CD4-positive, alpha-beta T cell (primary cell): ENCODE measurements at regions not wholly inside any gene's neighbourhood (a gene's known extent, or its start where the extent isn't known, plus 50 kb on each side); places are given as distances from the start of the nearest gene placed in this dataset.

Experiments
- ATAC-seq: fragments of 200-7000 bp; cut with Tn5 transposase; one replicate; pipeline ENCODE4 v1.10.0; 2022; ENCODE audit warnings: mild to moderate bottlenecking; ENCODE audit not compliant: poor library complexity
- CTCF ChIA-PET: fragments of 350-600 bp; sonication (Branson Sonifier 250); formaldehyde crosslinking; loops from one replicate; lab custom pipeline; 2021; ENCODE audit warnings: antibody characterized with exemption, inconsistent platforms; lab: Charles Lee
- POLR2A ChIA-PET: fragments of 350-600 bp; sonication (Branson Sonifier 250); formaldehyde crosslinking; loops from one replicate; lab custom pipeline; 2021; ENCODE audit warnings: antibody characterized with exemption, inconsistent platforms; lab: Charles Lee
- DNase-seq, 14 experiments: peaks; one replicate each; pipeline ENCODE4 v3.0.0-alpha.2; 2013 to 2020; ENCODE audit warnings: mixed read lengths in 2 of 14
- H3K27ac ChIP-seq, 2 donors: one replicate each; pipeline versions ENCODE4 v1.5.1 to v1.7.0; 2013; ENCODE audit warnings: low read length in 2 of 2, low read depth in 1 of 2, mild to moderate bottlenecking in 1 of 2
- H3K27me3 ChIP-seq, 2 experiments: 1 replicate in 1 of 2; 2 replicates in 1 of 2; pipeline versions ENCODE4 v1.6.1 to v1.7.0; 2013; ENCODE audit warnings: low read length in 2 of 2, control low read depth in 1 of 2, mild to moderate bottlenecking in 1 of 2, moderate library complexity in 1 of 2; ENCODE audit not compliant: insufficient read depth in 2 of 2, control insufficient read depth in 1 of 2
- H3K36me3 ChIP-seq: one replicate; pipeline ENCODE4 v1.6.1; 2013; ENCODE audit warnings: low read length, control low read depth; ENCODE audit not compliant: insufficient read depth
- H3K4me1 ChIP-seq: one replicate; pipeline ENCODE4 v1.6.1; 2013; ENCODE audit warnings: low read length, control low read depth; ENCODE audit not compliant: insufficient read depth
- H3K4me3 ChIP-seq: one replicate; pipeline ENCODE4 v1.5.1; 2013; ENCODE audit warnings: mild to moderate bottlenecking, low read length, moderate library complexity
- H3K9me3 ChIP-seq, 2 experiments: 1 replicate in 1 of 2; 2 replicates in 1 of 2; pipeline versions ENCODE4 v1.6.1 to v1.7.0; 2013; ENCODE audit warnings: low read length in 2 of 2, mild to moderate bottlenecking in 2 of 2, control low read depth in 1 of 2, moderate library complexity in 1 of 2; ENCODE audit not compliant: control insufficient read depth in 1 of 2, insufficient read depth in 1 of 2
- H3K27ac Mint-ChIP-seq: one replicate; pipeline ENCODE4 v1.8.0; 2020; ENCODE audit warnings: mixed read lengths
- H3K27me3 Mint-ChIP-seq: one replicate; pipeline ENCODE4 v1.8.0; 2021; ENCODE audit warnings: mixed read lengths
- H3K36me3 Mint-ChIP-seq: one replicate; pipeline ENCODE4 v1.8.0; 2021; ENCODE audit warnings: low read depth, mixed read lengths
- H3K4me1 Mint-ChIP-seq: one replicate; pipeline ENCODE4 v1.8.0; 2021; ENCODE audit warnings: low read depth, mixed read lengths
- H3K4me3 Mint-ChIP-seq: one replicate; pipeline ENCODE4 v1.8.0; 2020; ENCODE audit warnings: mild to moderate bottlenecking, mixed read lengths
- H3K9me3 Mint-ChIP-seq: one replicate; pipeline ENCODE4 v1.8.0; 2020; ENCODE audit warnings: mixed read lengths
- intact Hi-C, 2 experiments: fragments of 100-400 bp; cut with DNase I in 1 of 2; cut with micrococcal nuclease in 1 of 2; formaldehyde crosslinking; loops; one replicate each; pipeline versions ENCODE4 v1.15.1 to v1.9.0; 2023 to 2025; cut with DNase I, micrococcal nuclease
- TF ChIP-seq, protein P1 (sequence below): fragments of 200-600 bp; IDR thresholded peaks from one replicate; pipeline ENCODE4 v1.8.0; 2022; ENCODE audit warnings: antibody characterized with exemption, mild to moderate bottlenecking

- ChIA-PET CTCF (no interaction called here), POLR2A (no interaction called here)
- H3K27ac Mint-ChIP-seq, result no peak overlapping the region
- no peaks in the 10 kb centered on the region for H3K27me3 ChIP-seq
- no peaks in the 10 kb centered on the region for H3K27me3 Mint-ChIP-seq
- ATAC-seq (no peak), DNase-seq (no peak)
- no peak overlapping the region for H3K4me3 ChIP-seq
- H3K36me3 Mint-ChIP-seq, result no peaks in the 10 kb centered on the region
- no peak overlapping the region for H3K27ac ChIP-seq
- no peaks in the 10 kb centered on the region for H3K4me1 Mint-ChIP-seq
- no peaks in the 10 kb centered on the region for H3K36me3 ChIP-seq
- no peak overlapping the region for H3K4me3 Mint-ChIP-seq
- intact Hi-C loops, result loop anchor here in 1 of 2 experiments (10.0 kb wide), 1 partner anchor 674 kb away; no protein-coding TSS in a partner anchor
- TF ChIP-seq, protein P1, sequence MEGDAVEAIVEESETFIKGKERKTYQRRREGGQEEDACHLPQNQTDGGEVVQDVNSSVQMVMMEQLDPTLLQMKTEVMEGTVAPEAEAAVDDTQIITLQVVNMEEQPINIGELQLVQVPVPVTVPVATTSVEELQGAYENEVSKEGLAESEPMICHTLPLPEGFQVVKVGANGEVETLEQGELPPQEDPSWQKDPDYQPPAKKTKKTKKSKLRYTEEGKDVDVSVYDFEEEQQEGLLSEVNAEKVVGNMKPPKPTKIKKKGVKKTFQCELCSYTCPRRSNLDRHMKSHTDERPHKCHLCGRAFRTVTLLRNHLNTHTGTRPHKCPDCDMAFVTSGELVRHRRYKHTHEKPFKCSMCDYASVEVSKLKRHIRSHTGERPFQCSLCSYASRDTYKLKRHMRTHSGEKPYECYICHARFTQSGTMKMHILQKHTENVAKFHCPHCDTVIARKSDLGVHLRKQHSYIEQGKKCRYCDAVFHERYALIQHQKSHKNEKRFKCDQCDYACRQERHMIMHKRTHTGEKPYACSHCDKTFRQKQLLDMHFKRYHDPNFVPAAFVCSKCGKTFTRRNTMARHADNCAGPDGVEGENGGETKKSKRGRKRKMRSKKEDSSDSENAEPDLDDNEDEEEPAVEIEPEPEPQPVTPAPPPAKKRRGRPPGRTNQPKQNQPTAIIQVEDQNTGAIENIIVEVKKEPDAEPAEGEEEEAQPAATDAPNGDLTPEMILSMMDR, result no peak
- H3K9me3 Mint-ChIP-seq, result no peaks in the 10 kb centered on the region
- H3K4me1 ChIP-seq, result no peaks in the 10 kb centered on the region
- no peaks in the 10 kb centered on the region for H3K9me3 ChIP-seq
Measured at GRCh38 chr2:193240752-193241151, 1046.0 kb upstream of the TMEFF2 start.

- no peak overlapping the region for H3K27ac Mint-ChIP-seq
- H3K4me1 ChIP-seq, result no peaks in the 10 kb centered on the region
- intact Hi-C loops, result no loop called here
- H3K4me1 Mint-ChIP-seq, result no peaks in the 10 kb centered on the region
- H3K9me3 ChIP-seq, result no peaks in the 10 kb centered on the region
- H3K4me3 ChIP-seq, result no peak overlapping the region
- no peaks in the 10 kb centered on the region for H3K9me3 Mint-ChIP-seq
- TF ChIP-seq, protein P1, result no peak
- CTCF ChIA-PET, result no interaction called here
- H3K36me3 ChIP-seq, result no peaks in the 10 kb centered on the region
- no peak for ATAC-seq
- H3K27me3 ChIP-seq, result no peaks in the 10 kb centered on the region
- no peaks in the 10 kb centered on the region for H3K27me3 Mint-ChIP-seq
- H3K4me3 Mint-ChIP-seq, result no peak overlapping the region
- no peaks in the 10 kb centered on the region for H3K36me3 Mint-ChIP-seq
- no peak for DNase-seq
- POLR2A ChIA-PET, result no interaction called here
- no peak overlapping the region for H3K27ac ChIP-seq
Measured at GRCh38 chr2:193231634-193232033, 1036.9 kb upstream of the TMEFF2 start.

DNA sequence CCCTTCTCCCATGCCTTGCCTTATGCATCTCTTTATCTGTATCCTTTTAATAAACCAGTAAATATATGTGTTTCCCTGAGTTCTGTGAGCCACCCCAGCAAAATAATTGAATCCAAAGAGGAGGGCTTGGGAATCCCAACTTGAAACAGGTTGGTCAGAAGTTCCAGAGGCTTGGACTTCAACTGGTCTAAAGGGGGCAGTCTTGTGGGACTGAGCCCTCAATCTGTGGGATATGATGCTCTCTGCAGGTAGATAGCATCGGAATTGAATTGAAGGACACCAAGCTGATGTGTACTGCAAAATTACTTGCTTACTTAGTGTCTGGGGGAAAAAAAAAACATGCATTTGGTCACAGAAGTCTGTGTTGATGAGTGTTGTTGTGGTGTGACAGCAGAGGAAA, 1033.5 kb upstream of the TMEFF2 start:
- CTCF ChIA-PET, result no interaction called here
- DNase-seq, result no peak

More for the DNA sequence above, 1033.5 kb upstream of the TMEFF2 start:
- H3K4me1 Mint-ChIP-seq, result no peaks in the 10 kb centered on the region
- no peaks in the 10 kb centered on the region for H3K27me3 Mint-ChIP-seq
- ATAC-seq, result no peak
- Histone ChIP-seq H3K4me1 (no peaks in the 10 kb centered on the region), H3K4me3 (no peak overlapping the region), H3K9me3 (peaks cover 0 to 3% of the 10 kb centered on the region in 2 experiments), H3K36me3 (no peaks in the 10 kb centered on the region), H3K27me3 (no peaks in the 10 kb centered on the region), H3K27ac (no peak overlapping the region)
- H3K4me3 Mint-ChIP-seq, result no peak overlapping the region
- POLR2A ChIA-PET, result no interaction called here
- H3K36me3 Mint-ChIP-seq, result no peaks in the 10 kb centered on the region
- H3K27ac Mint-ChIP-seq, result no peak overlapping the region
- H3K9me3 Mint-ChIP-seq, result no peaks in the 10 kb centered on the region
- TF ChIP-seq, protein P1, result no peak
- intact Hi-C loops, result no loop called here
